ENCODE measurements at regions not wholly inside any gene's neighbourhood (a gene's known extent, or its start where the extent isn't known, plus 50 kb on each side); places are given as distances from the start of the nearest gene placed in this dataset.

- no peak overlapping the region for H3K4me3 ChIP-seq (ENCODE audit: low read depth, low read length)
- DNase-seq (ENCODE audit: low read depth), result no peak
- no peak for TF ChIP-seq CTCF (IDR thresholded peaks at IDR 0.05; ENCODE audit: insufficient read depth, low read length, poor library complexity, severe bottlenecking)
Observed at GRCh38 chr2:66771359-66771976, 336.5 kb downstream of the MEIS1 start.

GRCh38 chr2:66772618-66773017, 337.7 kb downstream of the MEIS1 start:
- TF ChIP-seq CTCF (IDR thresholded peaks at IDR 0.05; ENCODE audit: insufficient read depth, low read length, poor library complexity, severe bottlenecking), result no peak
- H3K27me3 ChIP-seq (ENCODE audit: control insufficient read depth, insufficient read depth, low read length), result no peaks in the 10 kb centered on the region
- H3K4me3 ChIP-seq (ENCODE audit: low read depth, low read length), result no peak overlapping the region
- DNase-seq (ENCODE audit: low read depth), result no peak
- no peaks in the 10 kb centered on the region for H3K36me3 ChIP-seq (ENCODE audit: control insufficient read depth, insufficient read depth, low read length)

More at GRCh38 chr2:66771359-66771976, 336.5 kb downstream of the MEIS1 start:
- no peaks in the 10 kb centered on the region for H3K27me3 ChIP-seq (ENCODE audit: control insufficient read depth, insufficient read depth, low read length)
- no peaks in the 10 kb centered on the region for H3K36me3 ChIP-seq (ENCODE audit: control insufficient read depth, insufficient read depth, low read length)

- no peaks in the 10 kb centered on the region for H3K27me3 ChIP-seq (ENCODE audit: control insufficient read depth, insufficient read depth, low read length)
- no peak for DNase-seq (ENCODE audit: low read depth)
- no peaks in the 10 kb centered on the region for H3K36me3 ChIP-seq (ENCODE audit: control insufficient read depth, insufficient read depth, low read length)
- H3K4me3 ChIP-seq (ENCODE audit: low read depth, low read length), result no peak overlapping the region
- TF ChIP-seq CTCF (IDR thresholded peaks at IDR 0.05; ENCODE audit: insufficient read depth, low read length, poor library complexity, severe bottlenecking), result no peak
Observed at GRCh38 chr2:66775730-66776422, 341.0 kb downstream of the MEIS1 start.

GRCh38 chr2:66781804-66782203, 346.9 kb downstream of the MEIS1 start:
- DNase-seq (ENCODE audit: low read depth), result no peak
- no peaks in the 10 kb centered on the region for H3K27me3 ChIP-seq (ENCODE audit: control insufficient read depth, insufficient read depth, low read length)
- H3K36me3 ChIP-seq (ENCODE audit: control insufficient read depth, insufficient read depth, low read length), result no peaks in the 10 kb centered on the region
- no peak for TF ChIP-seq CTCF (IDR thresholded peaks at IDR 0.05; ENCODE audit: insufficient read depth, low read length, poor library complexity, severe bottlenecking)
- no peak overlapping the region for H3K4me3 ChIP-seq (ENCODE audit: low read depth, low read length)

GRCh38 chr2:66782780-66783361, 347.9 kb downstream of the MEIS1 start:
- Histone ChIP-seq H3K4me3 (ENCODE audit: low read depth, low read length) (no peak overlapping the region), H3K27me3 (ENCODE audit: control insufficient read depth, insufficient read depth, low read length) (no peaks in the 10 kb centered on the region), H3K36me3 (ENCODE audit: control insufficient read depth, insufficient read depth, low read length) (no peaks in the 10 kb centered on the region)
- DNase-seq (ENCODE audit: low read depth), result no peak
- no peak for TF ChIP-seq CTCF (IDR thresholded peaks at IDR 0.05; ENCODE audit: insufficient read depth, low read length, poor library complexity, severe bottlenecking)
